SK-N-SH treated with all-trans-retinoic acid at 6 μM for 48 hours (cell line): ENCODE measurements at regions not wholly inside any gene's neighbourhood (a gene's known extent, or its start where the extent isn't known, plus 50 kb on each side); places are given as distances from the start of the nearest gene placed in this dataset.
A peak's percentile ranks its signal among the peaks of the same experiment; 100 is the strongest.

Experiments used
- ATAC-seq: fragments of 200-7000 bp; cut with Tn5 transposase; 3 replicates; pipeline ENCODE4 v1.9.1; 2020; ENCODE audit warnings: mild to moderate bottlenecking, moderate library complexity
- ARNTL ChIP-seq: fragments of 450-650 bp; formaldehyde crosslinking; IDR thresholded peaks from 2 replicates; pipeline ENCODE4 v1.5.0; 2020; ENCODE audit warnings: low read depth, mild to moderate bottlenecking, moderate library complexity, borderline replicate concordance
- BACH2 ChIP-seq: fragments of 250-450 bp; sonication (Bioruptor Pico); IDR thresholded peaks from 2 replicates; pipeline ENCODE4 v1.9.0; 2021; ENCODE audit warnings: mild to moderate bottlenecking, borderline replicate concordance
- CREB5 ChIP-seq: fragments of 250-450 bp; sonication (Bioruptor Pico); IDR thresholded peaks from 2 replicates; pipeline ENCODE4 v1.5.1; 2020; ENCODE audit warnings: low read depth, mild to moderate bottlenecking, moderate library complexity
- CSDC2 ChIP-seq: fragments of 250-450 bp; sonication (Bioruptor Pico); IDR thresholded peaks from 2 replicates; pipeline ENCODE4 v1.5.0; 2020; ENCODE audit warnings: mild to moderate bottlenecking, moderate library complexity
- CSRNP3 ChIP-seq: fragments of 250-450 bp; sonication (Bioruptor Pico); IDR thresholded peaks from 2 replicates; pipeline ENCODE4 v1.5.1; 2021; ENCODE audit warnings: mild to moderate bottlenecking, moderate library complexity
- GLIS3 ChIP-seq: fragments of 250-450 bp; sonication (Bioruptor Pico); IDR thresholded peaks from 2 replicates; pipeline ENCODE4 v1.5.0; 2020; ENCODE audit warnings: mild to moderate bottlenecking, moderate library complexity
- ISL1 ChIP-seq: fragments of 250-450 bp; sonication (Bioruptor Pico); IDR thresholded peaks from 2 replicates; pipeline ENCODE4 v2.1.2; 2022; ENCODE audit warnings: mild to moderate bottlenecking, moderate library complexity
- PATZ1 ChIP-seq: fragments of 250-450 bp; sonication (Bioruptor Pico); IDR thresholded peaks from 2 replicates; pipeline ENCODE4 v1.8.0; 2020; ENCODE audit warnings: mild to moderate bottlenecking, moderate library complexity, borderline replicate concordance
- POU6F1 ChIP-seq: fragments of 250-450 bp; sonication (Bioruptor Pico); IDR thresholded peaks from 2 replicates; pipeline ENCODE4 v1.8.0; 2021; ENCODE audit warnings: low read depth, mild to moderate bottlenecking, moderate library complexity, borderline replicate concordance
- PPARA ChIP-seq: fragments of 250-450 bp; sonication (Bioruptor Pico); IDR thresholded peaks from 2 replicates; pipeline ENCODE4 v1.5.0; 2020; ENCODE audit warnings: mild to moderate bottlenecking, borderline replicate concordance
- RARB ChIP-seq: fragments of 250-450 bp; sonication (Bioruptor Pico); IDR thresholded peaks from 2 replicates; pipeline ENCODE4 v1.8.0; 2021; ENCODE audit warnings: mild to moderate bottlenecking, moderate library complexity
- SNAI2 ChIP-seq: fragments of 250-450 bp; sonication (Bioruptor Pico); IDR thresholded peaks from 2 replicates; pipeline ENCODE4 v1.5.0; 2020; ENCODE audit warnings: mild to moderate bottlenecking, moderate library complexity
- TCF4 ChIP-seq: fragments of 250-450 bp; sonication (Bioruptor Pico); IDR thresholded peaks from 2 replicates; pipeline ENCODE4 v1.8.0; 2021; ENCODE audit warnings: mild to moderate bottlenecking, moderate library complexity, borderline replicate concordance
- TOX ChIP-seq: fragments of 250-450 bp; sonication (Bioruptor Pico); IDR thresholded peaks from 2 replicates; pipeline ENCODE4 v1.8.0; 2021; ENCODE audit warnings: mild to moderate bottlenecking, moderate library complexity, borderline replicate concordance
- TSHZ2 ChIP-seq: fragments of 250-450 bp; sonication (Bioruptor Pico); IDR thresholded peaks from 2 replicates; pipeline ENCODE4 v1.5.0; 2020; ENCODE audit warnings: mild to moderate bottlenecking, moderate library complexity
- ZC3H10 ChIP-seq: fragments of 250-450 bp; sonication (Bioruptor Pico); IDR thresholded peaks from 2 replicates; pipeline ENCODE4 v1.5.1; 2021; ENCODE audit warnings: mild to moderate bottlenecking, moderate library complexity
- ZFP3 ChIP-seq: fragments of 250-450 bp; sonication (Bioruptor Pico); IDR thresholded peaks from 2 replicates; pipeline ENCODE4 v1.5.0; 2020; ENCODE audit warnings: mild to moderate bottlenecking, moderate library complexity
- ZFP30 ChIP-seq: fragments of 450-650 bp; formaldehyde crosslinking; IDR thresholded peaks from 2 replicates; pipeline ENCODE4 v1.5.0; 2022; ENCODE audit warnings: mild to moderate bottlenecking, moderate library complexity
- ZNF70 ChIP-seq: fragments of 450-650 bp; formaldehyde crosslinking; IDR thresholded peaks from 2 replicates; pipeline ENCODE4 v1.5.0; 2020; ENCODE audit warnings: mild to moderate bottlenecking, moderate library complexity
- ZNF8 ChIP-seq: fragments of 450-650 bp; formaldehyde crosslinking; IDR thresholded peaks from 2 replicates; pipeline ENCODE4 v1.5.0; 2020; ENCODE audit warnings: mild to moderate bottlenecking, moderate library complexity

- TF ChIP-seq PPARA, result no peak
- no peak for TF ChIP-seq CSRNP3 (CRISPR knock-in tag)
- no peak for TF ChIP-seq ZFP30 (CRISPR knock-in tag)
- no peak for TF ChIP-seq RARB
- no peak for TF ChIP-seq POU6F1
- TF ChIP-seq ZFP3, result no peak
- no peak for TF ChIP-seq CREB5 (CRISPR knock-in tag)
- ATAC-seq, result no peak
Observed at GRCh38 chr1:178630417-178630816, 94.6 kb upstream of the RALGPS2 start.

GRCh38 chr1:178632653-178633052 lies 92.4 kb upstream of the RALGPS2 start:
- no peak; the same call in 2 of the 3 replicates for ATAC-seq
- no peak for TF ChIP-seq SNAI2
- no peak for TF ChIP-seq ARNTL
- no peak for TF ChIP-seq GLIS3 (CRISPR knock-in tag)
- no peak for TF ChIP-seq CREB5 (CRISPR knock-in tag)
- TF ChIP-seq ISL1 (CRISPR knock-in tag), result no peak
- no peak for TF ChIP-seq TCF4 (CRISPR knock-in tag)
- TF ChIP-seq CSDC2 (CRISPR knock-in tag), result no peak
- no peak for TF ChIP-seq PATZ1 (CRISPR knock-in tag)
- no peak for TF ChIP-seq ZNF8 (CRISPR knock-in tag)

GRCh38 chr1:178633056-178633455 lies 92.0 kb upstream of the RALGPS2 start:
- peak; percentile 72 for ATAC-seq
- TF ChIP-seq SNAI2 (no peak), GLIS3 (CRISPR knock-in tag) (no peak), ZNF70 (CRISPR knock-in tag) (no peak), TCF4 (CRISPR knock-in tag) (no peak), ZFP30 (CRISPR knock-in tag) (no peak), CSRNP3 (CRISPR knock-in tag) (no peak), TOX (CRISPR knock-in tag) (no peak), BACH2 (CRISPR knock-in tag) (no peak), ZC3H10 (CRISPR knock-in tag) (no peak), TSHZ2 (no peak)
- TF ChIP-seq, all 23 proteins: peak for 0
